ENCODE measurements at regions not wholly inside any gene's neighbourhood (a gene's known extent, or its start where the extent isn't known, plus 50 kb on each side); places are given as distances from the start of the nearest gene placed in this dataset.
"Not testable (repeated sequence)": the region's sequence is repeated elsewhere in the genome, so short reads cannot be mapped to it uniquely, and the experiment has no call there.

DNA sequence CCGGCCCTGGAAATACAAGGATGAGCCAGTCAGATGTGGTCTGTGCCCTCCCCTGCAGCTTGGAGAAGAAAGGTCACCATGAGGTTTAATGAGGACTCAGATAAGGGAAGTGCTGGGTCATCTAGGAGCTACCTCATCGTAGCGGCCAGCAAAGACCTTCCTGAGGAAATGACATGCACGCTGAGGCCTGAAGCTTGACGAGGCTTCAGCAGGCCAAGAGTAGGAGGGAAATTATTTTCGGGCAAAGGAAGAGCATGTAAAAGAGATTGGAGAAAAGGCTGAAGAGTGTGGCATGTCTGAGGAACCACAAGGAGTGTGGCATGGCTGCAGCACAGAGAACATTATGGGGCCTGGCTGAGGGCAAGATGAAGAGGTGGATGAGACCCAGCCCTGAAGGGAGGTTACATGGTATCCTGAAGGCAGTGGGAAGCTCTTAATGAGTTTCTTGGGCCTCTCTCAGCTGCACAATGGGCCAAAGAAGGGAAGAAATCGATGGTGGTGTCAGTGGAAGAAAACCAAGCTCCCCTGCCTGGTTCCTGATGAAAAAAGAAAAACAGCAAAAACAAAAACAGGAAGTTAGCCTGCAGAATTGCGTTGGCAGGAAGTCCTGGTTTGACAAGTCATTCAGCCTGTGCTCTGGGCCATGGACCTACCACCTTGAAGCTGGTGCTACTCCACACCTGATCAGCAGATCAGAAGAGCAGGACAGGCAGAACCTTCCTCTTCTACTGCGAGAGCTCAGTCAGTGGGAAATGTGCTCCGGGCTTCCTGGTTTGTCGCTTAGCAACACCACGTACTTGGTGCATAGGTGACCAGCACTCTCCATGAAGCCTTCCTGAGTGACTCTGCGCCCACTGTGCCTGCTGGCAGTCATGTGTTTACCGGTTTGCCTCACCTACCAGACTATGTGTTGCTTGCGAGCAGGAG is 134.5 kb upstream of the KLF3 start:
- FAIRE-seq: no peak

GRCh38 chr4:38530486-38530885 is 133.5 kb upstream of the KLF3 start:
- FAIRE-seq: no peak

GRCh38 chr4:38531141-38531727 is 132.8 kb upstream of the KLF3 start:
- no peak for FAIRE-seq

GRCh38 chr4:38532908-38533499 is 131.0 kb upstream of the KLF3 start:
- no peak for FAIRE-seq

DNA sequence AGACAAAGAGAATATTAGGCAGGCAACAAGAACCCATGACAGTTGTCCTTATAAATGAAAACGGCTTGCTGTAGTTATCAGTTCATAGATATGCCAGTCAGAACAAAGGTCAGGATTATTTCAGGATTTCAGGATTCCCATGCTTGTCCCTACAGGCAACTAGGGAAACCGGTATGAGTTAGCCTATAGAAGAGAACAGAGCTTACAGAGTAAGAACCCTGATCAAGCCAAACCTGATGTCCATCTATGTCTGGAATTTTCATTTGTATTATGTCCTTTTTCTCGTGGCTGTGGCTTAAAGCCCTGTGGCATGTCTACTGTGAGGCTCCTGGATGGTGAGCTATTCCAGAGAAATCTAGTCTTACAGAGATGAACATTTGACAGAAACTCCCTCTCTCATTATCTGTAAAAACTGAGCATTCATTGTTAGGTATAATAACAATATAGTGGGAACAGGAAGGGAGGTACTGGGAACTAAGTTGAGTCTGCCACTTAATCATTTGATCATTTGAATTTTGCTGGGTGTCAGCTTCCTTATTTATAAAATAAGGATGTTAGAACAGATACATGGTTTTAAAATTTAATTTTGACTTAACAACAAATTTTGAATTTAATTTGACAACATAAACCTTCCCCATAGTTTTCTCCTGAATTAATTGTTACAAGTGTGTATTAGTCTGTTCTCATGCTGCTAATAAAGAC is 129.5 kb upstream of the KLF3 start:
- FAIRE-seq: no peak

DNA sequence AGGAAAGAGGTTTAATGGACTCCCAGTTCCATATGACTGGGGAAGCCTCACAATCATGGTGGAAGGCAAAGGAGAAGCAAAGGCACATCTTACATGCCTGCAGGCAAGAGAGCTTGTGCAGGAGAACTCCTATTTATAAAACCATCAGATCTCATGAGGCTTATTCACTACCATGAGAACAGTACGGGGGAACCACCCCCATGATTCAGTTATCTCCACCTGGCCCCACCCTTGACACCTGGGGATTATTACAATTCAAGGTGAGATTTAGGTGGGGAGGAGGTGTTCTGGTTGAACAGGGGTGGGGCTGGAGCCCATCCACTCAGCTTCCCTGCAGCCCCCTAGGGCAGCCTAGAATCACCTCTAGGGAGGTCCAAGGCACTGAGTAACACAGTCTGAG is 128.9 kb upstream of the KLF3 start:
- not testable (repeated sequence) for FAIRE-seq

- no peak for FAIRE-seq
These were observed 128.3 kb upstream of the KLF3 start for GRCh38 chr4:38535717-38536116.

DNA sequence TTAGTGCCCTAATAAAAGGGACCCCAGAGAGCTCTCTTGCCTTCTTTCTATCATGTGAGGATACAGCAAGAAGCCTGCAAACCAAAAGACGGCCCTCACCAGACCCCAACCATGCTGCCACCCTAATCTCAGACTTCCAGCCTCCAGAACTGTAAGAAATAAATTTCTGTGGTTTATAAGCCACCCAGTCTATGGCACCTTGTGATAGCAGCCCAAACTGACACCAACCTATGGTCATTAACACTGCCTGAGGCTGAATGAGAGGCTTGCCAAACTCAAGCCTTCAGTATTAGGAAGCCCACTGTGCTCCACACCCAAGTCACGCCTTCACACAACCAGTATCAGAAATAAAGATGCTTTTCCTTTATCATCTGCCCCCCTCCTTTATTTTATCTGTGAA is 127.3 kb upstream of the KLF3 start:
- FAIRE-seq: no peak

- no peak for FAIRE-seq
These were observed 126.3 kb upstream of the KLF3 start for GRCh38 chr4:38537666-38538065.

DNA sequence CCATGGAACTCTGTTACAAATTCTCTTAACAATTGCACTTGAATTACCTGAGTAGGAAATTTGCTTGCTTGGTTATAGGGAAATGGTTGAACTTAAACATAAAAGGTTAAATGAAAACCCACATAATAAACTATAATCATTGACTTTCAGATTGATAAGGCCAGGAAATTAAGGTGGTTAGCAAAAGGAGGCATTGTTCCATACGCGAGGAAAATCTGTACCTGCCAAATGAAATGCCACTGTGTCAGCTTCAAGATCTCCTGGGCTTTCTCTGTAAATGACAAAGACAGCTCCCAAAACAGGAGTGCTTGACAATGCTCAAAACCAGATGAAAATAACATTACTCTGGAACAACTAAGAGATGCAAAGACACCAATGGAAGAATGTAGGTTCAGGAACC is 125.5 kb upstream of the KLF3 start:
- no peak for FAIRE-seq

DNA sequence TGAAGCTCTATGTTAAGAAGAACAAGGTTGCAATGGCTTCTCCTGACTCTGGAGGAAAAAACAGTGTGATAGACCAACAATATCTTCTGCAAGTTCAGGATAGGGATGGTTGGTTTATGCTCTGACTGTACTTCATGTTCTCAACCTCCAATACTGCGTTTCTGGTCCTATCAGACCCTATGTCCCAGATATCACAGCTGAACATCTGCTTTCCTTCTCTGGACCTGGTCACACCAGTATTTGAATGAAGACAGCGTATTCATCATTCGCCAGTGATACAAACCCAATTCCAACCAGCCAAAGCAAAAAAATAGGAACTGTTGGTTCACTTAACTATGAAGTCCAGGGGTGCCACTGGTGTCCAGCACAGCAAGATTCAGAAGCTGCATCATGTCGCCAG is 124.5 kb upstream of the KLF3 start:
- FAIRE-seq: no peak

GRCh38 chr4:38547052-38547451 is 116.9 kb upstream of the KLF3 start:
- FAIRE-seq: no peak

GRCh38 chr4:38548256-38548655 is 115.7 kb upstream of the KLF3 start:
- peak; percentile 80 for FAIRE-seq

DNA sequence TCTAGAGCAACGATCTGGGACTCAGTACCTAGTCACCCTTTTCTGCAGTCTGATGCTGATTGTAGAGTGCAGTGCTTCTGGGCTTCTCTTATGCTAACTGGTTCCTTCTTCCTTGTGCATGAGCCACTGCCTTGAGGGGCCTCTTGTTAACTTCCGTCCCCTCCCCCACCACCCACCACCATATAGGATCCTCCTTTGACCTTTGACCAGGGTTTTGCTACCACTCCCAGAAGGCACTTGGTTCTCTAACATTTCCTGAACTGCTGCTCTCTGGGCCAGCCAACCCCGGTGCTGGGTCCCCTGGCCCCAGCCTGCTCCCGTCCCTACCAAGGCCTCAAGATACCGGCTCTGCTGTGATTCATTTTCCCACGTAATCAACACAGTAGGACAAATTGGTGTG is 104.6 kb upstream of the KLF3 start:
- FAIRE-seq: no peak

DNA sequence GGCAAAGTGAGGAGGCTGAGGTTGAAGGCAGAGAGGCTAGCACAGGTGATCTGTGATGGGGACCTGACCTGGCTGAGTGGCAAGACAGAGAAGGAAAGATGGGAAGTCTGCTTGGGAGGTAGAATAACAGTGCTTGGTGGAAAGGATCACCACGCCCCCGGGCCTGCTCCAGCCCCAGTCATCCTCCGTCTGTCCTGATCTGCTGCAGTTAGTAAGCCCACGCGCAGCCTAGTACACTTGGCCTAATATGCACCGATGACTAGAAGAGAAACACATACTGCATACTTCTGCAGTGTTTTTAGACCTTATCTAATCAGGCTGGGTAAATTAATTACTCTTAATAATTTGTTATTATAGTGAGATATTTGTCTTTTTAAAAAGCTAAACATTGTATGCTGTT is 103.7 kb upstream of the KLF3 start:
- no peak for FAIRE-seq

GRCh38 chr4:38560768-38561558 is 103.0 kb upstream of the KLF3 start:
- no peak for FAIRE-seq

- FAIRE-seq: no peak
These were observed 101.2 kb upstream of the KLF3 start for GRCh38 chr4:38562751-38563198.

GRCh38 chr4:38563707-38564495 is 100.1 kb upstream of the KLF3 start:
- no peak for FAIRE-seq

- no peak for FAIRE-seq
These were observed 98.5 kb upstream of the KLF3 start for GRCh38 chr4:38565271-38566199.

DNA sequence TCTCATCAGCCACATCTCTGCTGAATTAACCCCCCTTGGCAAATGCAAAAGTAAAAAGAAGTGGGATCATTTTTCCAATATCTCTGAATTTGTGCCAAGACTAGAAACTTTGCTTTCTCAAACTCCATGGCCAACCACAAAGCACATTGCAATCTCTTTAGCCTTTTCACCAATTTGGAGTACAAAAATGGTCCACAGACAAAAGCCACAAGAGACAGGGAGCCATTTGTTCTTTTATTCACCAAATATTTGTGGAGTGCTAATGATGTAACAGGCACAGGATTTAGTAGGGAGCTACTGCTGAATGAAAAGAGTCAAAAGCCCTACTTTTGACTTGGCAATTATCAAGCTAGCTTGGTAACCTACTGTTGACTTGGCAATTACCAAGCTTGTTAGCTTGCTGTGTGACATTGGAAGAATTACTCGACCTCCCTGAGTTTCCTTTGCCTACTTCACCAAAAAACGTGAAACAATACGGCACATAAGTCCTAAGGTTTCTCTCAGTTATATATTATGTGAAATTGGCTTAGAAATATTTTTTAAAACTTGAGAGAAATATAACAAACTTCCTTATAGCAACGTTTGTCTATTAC is 97.1 kb upstream of the KLF3 start:
- FAIRE-seq: no peak

All from G401.6 (cell line).